ENCODE measurements at regions not wholly inside any gene's neighbourhood (a gene's known extent, or its start where the extent isn't known, plus 50 kb on each side); places are given as distances from the start of the nearest gene placed in this dataset.

DNA sequence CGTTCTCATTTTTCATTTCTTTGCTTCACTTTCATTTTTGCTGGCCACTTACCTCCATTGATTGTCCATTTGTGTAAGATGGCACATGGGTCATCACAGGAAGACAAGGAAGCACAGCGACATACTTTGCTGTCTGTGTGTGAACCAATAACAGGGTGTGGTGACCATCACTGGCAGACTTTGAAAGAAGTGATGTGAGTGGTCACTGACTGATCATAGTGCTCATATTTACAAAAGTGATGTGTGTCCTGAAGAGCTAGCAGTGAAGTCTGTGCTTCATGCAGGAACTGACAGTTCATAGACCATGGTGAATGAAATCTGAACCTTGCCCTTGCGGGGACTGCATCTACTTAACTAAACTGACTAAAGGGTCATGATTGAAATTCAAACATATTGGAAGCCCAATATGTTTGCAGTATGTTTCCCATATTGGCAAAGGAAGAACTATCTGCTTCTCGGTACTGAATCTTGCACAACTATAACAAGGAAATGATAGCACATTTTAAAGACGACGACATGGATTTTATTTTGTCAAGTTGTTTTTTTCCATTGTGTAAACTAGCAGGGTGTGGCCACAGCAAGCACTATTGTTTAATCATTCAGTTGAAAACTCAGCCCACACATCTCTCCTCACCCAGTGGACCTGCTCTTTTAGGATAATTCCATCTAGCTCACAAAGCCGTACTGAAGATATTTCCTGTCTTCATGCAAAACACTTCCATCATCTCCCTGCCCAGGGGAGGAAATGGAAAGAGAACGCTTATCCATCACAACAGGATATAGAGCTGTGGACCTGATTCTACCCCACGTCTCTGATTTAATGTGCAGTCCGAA is 232.0 kb upstream of the ANKRD55 start:
- H3K27me3 ChIP-seq (ENCODE audit: control insufficient read depth, insufficient read depth, low read length): no peaks in the 10 kb centered on the region
- H3K4me1 ChIP-seq (ENCODE audit: control insufficient read depth, low read depth, low read length): peaks cover 5% of the 10 kb centered on the region
- no peak overlapping the region for H3K4me3 ChIP-seq (ENCODE audit: low read length)
- H3K9ac ChIP-seq (ENCODE audit: low read length): no peak overlapping the region
- no peaks in the 10 kb centered on the region for H3K9me3 ChIP-seq (ENCODE audit: control insufficient read depth, low read depth, low read length)
- no peak overlapping the region for H3K27ac ChIP-seq (ENCODE audit: low read length)
- H3K36me3 ChIP-seq (ENCODE audit: control insufficient read depth, low read depth, low read length): no peaks in the 10 kb centered on the region

DNA sequence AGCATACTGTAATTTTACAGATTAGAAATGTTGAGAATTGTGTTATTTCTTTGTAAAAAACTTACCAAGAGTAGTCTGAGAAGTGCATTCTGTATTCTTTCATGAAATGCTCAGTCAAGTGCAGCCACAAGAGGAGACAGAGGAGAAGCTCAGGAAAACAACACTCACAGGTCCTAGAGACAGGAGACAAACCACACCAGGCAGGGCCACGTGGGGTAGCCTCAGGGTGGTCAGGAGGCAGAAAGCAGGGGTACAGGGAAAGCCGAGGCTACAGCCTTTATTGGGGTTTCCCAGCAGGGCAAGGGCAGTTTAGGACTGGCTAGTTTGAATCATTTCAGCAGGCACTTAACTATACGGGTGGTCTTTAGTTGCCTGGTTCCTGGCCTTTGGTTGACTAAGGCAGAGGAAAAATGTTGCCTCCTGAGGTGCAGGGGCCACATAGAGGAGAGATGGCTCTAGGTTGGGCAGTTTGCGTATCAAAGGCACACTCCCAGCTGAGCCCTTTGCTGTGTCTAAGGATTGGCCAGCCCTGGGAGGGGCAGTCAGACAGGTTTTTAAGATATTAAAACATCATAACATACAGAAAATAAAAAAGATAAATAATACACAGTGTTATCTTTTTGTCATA is 230.9 kb upstream of the ANKRD55 start:
- Histone ChIP-seq H3K4me1 (ENCODE audit: control insufficient read depth, low read depth, low read length) (peaks cover 9% of the 10 kb centered on the region), H3K9ac (ENCODE audit: low read length) (no peak overlapping the region), H3K9me3 (ENCODE audit: control insufficient read depth, low read depth, low read length) (no peaks in the 10 kb centered on the region), H3K36me3 (ENCODE audit: control insufficient read depth, low read depth, low read length) (no peaks in the 10 kb centered on the region), H3K4me3 (ENCODE audit: low read length) (no peak overlapping the region), H3K27ac (ENCODE audit: low read length) (no peak overlapping the region), H3K27me3 (ENCODE audit: control insufficient read depth, insufficient read depth, low read length) (no peaks in the 10 kb centered on the region)

DNA sequence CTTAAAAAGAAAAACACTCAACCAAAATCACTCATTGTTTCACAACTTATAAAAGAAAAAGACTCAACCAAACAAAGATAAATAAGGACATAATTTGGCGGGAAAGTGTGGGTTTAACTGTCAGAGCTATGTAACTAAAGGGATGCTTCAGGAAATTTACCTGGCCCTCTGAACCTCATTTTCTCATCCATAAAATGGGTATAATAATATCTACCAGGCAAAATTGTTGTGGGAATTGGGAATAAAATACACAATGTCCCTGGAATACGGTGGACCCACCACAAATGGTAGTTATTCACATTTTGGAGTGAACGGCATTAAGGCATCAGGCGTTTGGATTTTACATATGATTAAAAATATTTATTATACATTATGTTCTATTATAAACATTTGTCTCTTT is 228.5 kb upstream of the ANKRD55 start:
- H3K9me3 ChIP-seq (ENCODE audit: control insufficient read depth, low read depth, low read length): no peaks in the 10 kb centered on the region
- H3K27me3 ChIP-seq (ENCODE audit: control insufficient read depth, insufficient read depth, low read length): no peaks in the 10 kb centered on the region
- no peak overlapping the region for H3K27ac ChIP-seq (ENCODE audit: low read length)
- H3K4me3 ChIP-seq (ENCODE audit: low read length): no peak overlapping the region
- no peak overlapping the region for H3K9ac ChIP-seq (ENCODE audit: low read length)
- no peaks in the 10 kb centered on the region for H3K36me3 ChIP-seq (ENCODE audit: control insufficient read depth, low read depth, low read length)
- H3K4me1 ChIP-seq (ENCODE audit: control insufficient read depth, low read depth, low read length): peaks cover 14% of the 10 kb centered on the region

DNA sequence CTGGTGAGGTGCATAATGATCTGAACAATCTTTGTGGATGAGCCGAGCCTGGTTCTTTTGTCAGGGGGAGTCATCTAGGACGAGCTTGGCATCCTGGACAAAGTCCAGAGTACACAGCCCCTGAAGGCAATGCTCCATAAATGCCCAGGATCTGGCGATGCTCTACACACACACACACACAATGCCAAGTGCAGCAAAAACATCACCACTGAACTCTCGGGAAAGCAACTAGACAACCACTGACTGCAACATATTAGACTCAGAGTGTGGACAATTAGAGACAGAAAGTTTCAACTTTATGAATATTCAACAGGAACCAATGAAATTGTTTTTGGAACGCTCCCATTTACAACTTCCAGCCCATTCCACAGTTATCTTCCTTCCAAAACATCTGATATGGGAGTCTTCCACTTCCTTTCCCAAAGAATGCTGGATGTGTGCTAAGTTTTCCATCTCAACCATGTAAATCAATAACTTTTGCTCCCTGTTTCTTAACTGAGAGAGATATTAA is 227.6 kb upstream of the ANKRD55 start:
- H3K27me3 ChIP-seq (ENCODE audit: control insufficient read depth, insufficient read depth, low read length): no peaks in the 10 kb centered on the region
- no peak overlapping the region for H3K27ac ChIP-seq (ENCODE audit: low read length)
- no peaks in the 10 kb centered on the region for H3K36me3 ChIP-seq (ENCODE audit: control insufficient read depth, low read depth, low read length)
- H3K4me3 ChIP-seq (ENCODE audit: low read length): no peak overlapping the region
- no peak overlapping the region for H3K9ac ChIP-seq (ENCODE audit: low read length)
- peaks cover 14% of the 10 kb centered on the region for H3K4me1 ChIP-seq (ENCODE audit: control insufficient read depth, low read depth, low read length)
- H3K9me3 ChIP-seq (ENCODE audit: control insufficient read depth, low read depth, low read length): no peaks in the 10 kb centered on the region

DNA sequence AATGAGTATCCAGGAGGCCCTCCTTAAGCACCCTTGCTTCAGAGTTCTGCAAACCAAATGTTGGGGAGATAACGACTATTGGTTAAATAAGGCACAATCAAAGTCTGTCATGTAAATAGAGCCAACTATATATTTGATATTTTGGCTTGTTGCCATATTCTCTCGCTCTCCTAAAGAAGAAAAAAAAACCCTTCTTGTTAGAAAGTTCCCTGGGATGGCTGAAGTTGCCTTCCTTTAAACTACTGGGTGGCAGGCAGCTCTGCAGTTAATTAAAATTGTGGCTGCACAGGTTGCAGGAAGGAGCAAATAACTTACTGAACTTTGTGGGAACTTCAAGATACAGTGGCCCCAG is 227.0 kb upstream of the ANKRD55 start:
- H3K4me1 ChIP-seq (ENCODE audit: control insufficient read depth, low read depth, low read length): peaks cover 14% of the 10 kb centered on the region
- no peaks in the 10 kb centered on the region for H3K9me3 ChIP-seq (ENCODE audit: control insufficient read depth, low read depth, low read length)
- H3K27me3 ChIP-seq (ENCODE audit: control insufficient read depth, insufficient read depth, low read length): no peaks in the 10 kb centered on the region
- no peak overlapping the region for H3K4me3 ChIP-seq (ENCODE audit: low read length)
- no peak overlapping the region for H3K27ac ChIP-seq (ENCODE audit: low read length)
- H3K9ac ChIP-seq (ENCODE audit: low read length): no peak overlapping the region
- no peaks in the 10 kb centered on the region for H3K36me3 ChIP-seq (ENCODE audit: control insufficient read depth, low read depth, low read length)

DNA sequence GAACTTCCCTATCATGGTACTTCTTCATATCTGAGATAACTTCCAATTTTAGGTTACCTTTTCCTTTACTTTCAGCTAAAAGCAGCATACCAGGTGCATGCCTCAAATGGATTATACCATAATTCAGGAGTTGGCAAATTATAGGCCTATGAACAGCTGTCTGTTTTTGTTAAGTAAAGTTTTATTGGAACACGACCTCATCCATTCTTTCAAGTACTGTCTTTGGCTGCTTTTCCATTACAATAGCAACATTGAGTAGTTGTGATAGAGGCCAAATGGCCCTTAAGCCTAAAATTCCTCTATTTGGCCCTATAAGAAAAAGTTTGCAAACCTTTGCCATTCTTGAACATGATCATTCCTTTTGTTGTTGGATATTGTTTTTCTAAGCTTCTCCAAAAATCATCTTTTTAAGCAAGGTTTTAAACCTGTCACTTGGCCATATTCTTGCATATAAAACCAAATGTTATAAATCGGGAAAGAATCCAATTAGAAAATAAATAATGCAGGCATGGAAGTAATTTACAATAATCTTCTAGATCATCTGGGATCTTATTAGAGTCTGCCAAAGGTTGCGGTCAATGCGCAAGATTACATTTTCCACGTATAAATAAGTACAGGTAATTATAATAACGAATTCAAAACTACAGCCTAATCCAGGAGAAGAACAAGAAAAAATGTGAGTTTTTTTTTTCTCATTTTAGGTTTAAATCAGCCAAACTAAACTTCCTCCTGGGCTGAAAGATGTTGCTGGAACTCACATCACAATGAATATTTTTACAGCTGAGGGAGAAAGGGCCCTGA is 226.5 kb upstream of the ANKRD55 start:
- Histone ChIP-seq H3K27me3 (ENCODE audit: control insufficient read depth, insufficient read depth, low read length) (no peaks in the 10 kb centered on the region), H3K4me1 (ENCODE audit: control insufficient read depth, low read depth, low read length) (peaks cover 14% of the 10 kb centered on the region), H3K9me3 (ENCODE audit: control insufficient read depth, low read depth, low read length) (no peaks in the 10 kb centered on the region), H3K36me3 (ENCODE audit: control insufficient read depth, low read depth, low read length) (no peaks in the 10 kb centered on the region), H3K9ac (ENCODE audit: low read length) (no peak overlapping the region), H3K4me3 (ENCODE audit: low read length) (no peak overlapping the region), H3K27ac (ENCODE audit: low read length) (no peak overlapping the region)

DNA sequence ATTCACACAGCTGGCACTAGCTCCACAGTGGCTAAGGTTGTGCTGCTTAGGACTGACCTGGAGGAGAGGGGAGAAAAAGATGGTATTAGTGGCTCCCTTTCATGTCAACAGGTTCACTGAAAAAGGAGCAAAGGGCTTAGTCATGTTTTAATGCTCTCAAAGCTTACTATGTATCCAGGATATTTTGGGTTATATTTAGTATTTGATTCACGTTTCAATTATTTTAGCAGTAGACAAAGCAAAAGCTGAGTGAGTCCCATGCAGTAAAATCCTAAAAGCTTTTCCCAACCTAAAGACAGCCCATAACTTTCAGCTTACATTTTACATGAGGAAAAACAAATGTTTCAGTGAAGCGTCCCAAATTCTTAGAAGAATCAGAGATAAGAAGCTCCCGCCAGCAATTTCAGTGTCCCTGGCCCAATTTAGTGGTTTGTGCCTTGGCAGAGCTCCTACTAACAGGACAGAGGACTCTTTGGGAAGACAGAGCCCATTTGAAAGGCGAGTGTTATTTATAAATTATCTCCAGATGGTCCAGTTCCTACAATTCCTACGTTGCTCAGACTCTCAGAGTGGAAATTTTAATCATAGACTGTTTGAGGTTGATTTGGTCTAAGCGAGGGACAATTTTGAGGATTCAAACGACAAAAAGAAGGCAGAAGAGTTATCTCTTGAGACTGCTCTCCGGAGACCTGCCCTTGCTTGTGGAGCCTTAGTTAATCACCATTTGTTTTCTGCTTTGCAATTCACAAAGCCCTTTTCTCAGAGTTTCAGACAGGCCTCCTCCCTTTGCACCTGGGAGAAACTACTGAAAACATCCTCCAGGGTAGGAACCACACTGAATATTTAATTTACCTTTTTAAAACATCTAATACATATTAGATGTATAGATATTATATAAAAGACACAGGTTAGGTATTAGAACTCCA is 225.0 kb upstream of the ANKRD55 start:
- Histone ChIP-seq H3K27ac (ENCODE audit: low read length) (no peak overlapping the region), H3K27me3 (ENCODE audit: control insufficient read depth, insufficient read depth, low read length) (no peaks in the 10 kb centered on the region), H3K36me3 (ENCODE audit: control insufficient read depth, low read depth, low read length) (no peaks in the 10 kb centered on the region), H3K4me1 (ENCODE audit: control insufficient read depth, low read depth, low read length) (peaks cover 9% of the 10 kb centered on the region), H3K4me3 (ENCODE audit: low read length) (no peak overlapping the region), H3K9me3 (ENCODE audit: control insufficient read depth, low read depth, low read length) (no peaks in the 10 kb centered on the region), H3K9ac (ENCODE audit: low read length) (no peak overlapping the region)

DNA sequence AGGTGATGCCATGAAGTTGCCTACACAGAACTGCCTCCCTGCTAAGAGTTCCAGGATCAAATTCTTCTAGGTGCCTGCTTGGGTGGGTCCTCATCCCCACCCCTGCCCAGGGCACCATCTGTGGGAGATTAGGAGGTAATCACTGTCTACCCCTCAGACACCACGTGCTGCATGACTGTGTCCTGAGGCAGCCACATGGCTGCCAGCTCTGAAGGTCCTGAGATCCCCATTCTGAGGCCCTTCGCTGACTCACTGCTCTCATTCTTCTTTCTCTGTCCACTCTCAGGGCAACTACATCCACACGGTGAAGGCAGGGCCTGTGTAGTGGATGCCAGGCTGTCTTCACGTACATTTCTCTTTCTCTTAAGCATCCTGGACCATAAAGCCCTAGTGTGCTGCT is 222.9 kb upstream of the ANKRD55 start:
- Histone ChIP-seq H3K9me3 (ENCODE audit: control insufficient read depth, low read depth, low read length) (no peaks in the 10 kb centered on the region), H3K27ac (ENCODE audit: low read length) (no peak overlapping the region), H3K9ac (ENCODE audit: low read length) (no peak overlapping the region), H3K27me3 (ENCODE audit: control insufficient read depth, insufficient read depth, low read length) (no peaks in the 10 kb centered on the region), H3K36me3 (ENCODE audit: control insufficient read depth, low read depth, low read length) (no peaks in the 10 kb centered on the region), H3K4me3 (ENCODE audit: low read length) (no peak overlapping the region), H3K4me1 (ENCODE audit: control insufficient read depth, low read depth, low read length) (peaks cover 9% of the 10 kb centered on the region)

DNA sequence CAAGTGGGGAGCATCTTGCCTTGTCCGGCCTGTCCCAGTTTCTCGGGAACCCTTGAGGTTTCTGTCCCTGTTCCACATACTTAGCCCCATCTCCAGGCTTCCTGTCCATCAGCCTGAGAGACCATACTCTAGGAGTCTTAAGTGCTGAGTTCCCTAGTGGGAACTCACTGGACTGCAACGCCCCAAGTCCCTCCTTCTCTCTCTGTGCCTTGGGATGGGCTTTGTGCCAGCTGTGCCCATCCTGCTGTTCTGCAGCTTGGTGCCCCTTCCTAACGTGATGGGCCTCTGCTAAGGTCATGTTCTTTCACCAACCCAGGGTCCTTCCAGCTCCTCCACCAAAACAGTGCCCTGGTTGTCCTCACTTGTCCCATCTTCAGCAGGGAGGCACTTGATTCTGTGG is 222.3 kb upstream of the ANKRD55 start:
- Histone ChIP-seq H3K9me3 (ENCODE audit: control insufficient read depth, low read depth, low read length) (no peaks in the 10 kb centered on the region), H3K9ac (ENCODE audit: low read length) (no peak overlapping the region), H3K27ac (ENCODE audit: low read length) (no peak overlapping the region), H3K4me1 (ENCODE audit: control insufficient read depth, low read depth, low read length) (peaks cover 9% of the 10 kb centered on the region), H3K27me3 (ENCODE audit: control insufficient read depth, insufficient read depth, low read length) (no peaks in the 10 kb centered on the region), H3K4me3 (ENCODE audit: low read length) (no peak overlapping the region), H3K36me3 (ENCODE audit: control insufficient read depth, low read depth, low read length) (no peaks in the 10 kb centered on the region)

DNA sequence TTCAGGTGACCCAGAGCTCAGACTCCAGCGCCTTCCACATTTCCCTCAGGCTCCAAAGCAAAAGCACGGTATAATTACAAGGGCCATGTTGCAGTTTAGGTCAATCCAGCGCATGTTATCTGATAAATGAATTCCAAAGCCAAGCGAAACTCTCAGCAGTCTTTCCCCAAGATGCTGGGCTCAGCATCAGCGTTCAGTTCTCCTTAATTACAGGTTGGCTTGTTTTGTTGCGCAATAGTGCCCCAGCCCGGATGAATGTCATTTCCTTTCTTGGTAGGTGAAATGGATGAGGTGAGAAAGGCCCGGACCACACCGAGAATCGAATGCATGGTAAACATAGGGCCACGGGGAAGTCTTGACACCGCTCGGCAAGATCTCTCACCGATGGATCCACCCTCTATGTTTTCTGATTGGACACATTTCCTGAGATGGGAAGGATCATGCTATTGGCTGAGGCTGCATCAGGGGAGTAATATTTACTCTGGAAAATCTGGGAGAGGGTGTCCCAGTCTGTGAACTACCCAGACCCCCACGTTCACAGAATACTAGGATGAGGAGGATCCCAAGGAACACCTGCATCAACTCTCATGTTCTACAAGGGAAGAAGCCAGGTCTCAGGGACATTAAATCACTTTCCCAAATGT is 221.2 kb upstream of the ANKRD55 start:
- Histone ChIP-seq H3K9me3 (ENCODE audit: control insufficient read depth, low read depth, low read length) (no peaks in the 10 kb centered on the region), H3K4me3 (ENCODE audit: low read length) (no peak overlapping the region), H3K4me1 (ENCODE audit: control insufficient read depth, low read depth, low read length) (peaks cover 8% of the 10 kb centered on the region), H3K9ac (ENCODE audit: low read length) (no peak overlapping the region), H3K27ac (ENCODE audit: low read length) (no peak overlapping the region), H3K27me3 (ENCODE audit: control insufficient read depth, insufficient read depth, low read length) (no peaks in the 10 kb centered on the region), H3K36me3 (ENCODE audit: control insufficient read depth, low read depth, low read length) (no peaks in the 10 kb centered on the region)

Data from iPS-18a (cell line).